NCI-H2196 (cell line): ENCODE measurements at regions not wholly inside any gene's neighbourhood (a gene's known extent, or its start where the extent isn't known, plus 50 kb on each side); places are given as distances from the start of the nearest gene placed in this dataset.
"Not testable (repeated sequence)": the region's sequence is repeated elsewhere in the genome, so short reads cannot be mapped to it uniquely, and the experiment has no call there.

Experiments used
- DNase-seq: peaks from one replicate; lab custom pipeline; 2025; ENCODE audit not compliant: unreplicated experiment; lab: John Stamatoyannopoulos, UW

DNA sequence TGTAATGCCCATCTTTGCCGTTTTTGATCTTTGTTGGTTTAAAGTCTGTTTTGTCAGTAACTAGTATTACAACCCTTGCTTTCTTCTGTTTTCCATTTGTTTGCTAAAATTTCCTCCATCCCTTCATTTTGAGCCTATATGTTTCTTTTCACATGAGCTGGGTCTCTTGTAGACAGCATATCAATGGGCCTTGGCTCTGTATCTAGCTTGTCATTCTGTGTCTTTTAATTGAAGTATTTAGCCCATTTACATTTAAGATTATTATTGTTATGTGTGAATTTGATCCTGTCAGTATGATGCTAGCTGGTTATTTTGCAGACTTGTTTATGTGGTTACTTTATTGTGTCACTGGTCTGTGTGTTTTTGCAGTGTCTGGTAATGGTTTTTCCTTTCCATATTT is 913.2 kb downstream of the TRHDE start:
- no peak for DNase-seq

DNA sequence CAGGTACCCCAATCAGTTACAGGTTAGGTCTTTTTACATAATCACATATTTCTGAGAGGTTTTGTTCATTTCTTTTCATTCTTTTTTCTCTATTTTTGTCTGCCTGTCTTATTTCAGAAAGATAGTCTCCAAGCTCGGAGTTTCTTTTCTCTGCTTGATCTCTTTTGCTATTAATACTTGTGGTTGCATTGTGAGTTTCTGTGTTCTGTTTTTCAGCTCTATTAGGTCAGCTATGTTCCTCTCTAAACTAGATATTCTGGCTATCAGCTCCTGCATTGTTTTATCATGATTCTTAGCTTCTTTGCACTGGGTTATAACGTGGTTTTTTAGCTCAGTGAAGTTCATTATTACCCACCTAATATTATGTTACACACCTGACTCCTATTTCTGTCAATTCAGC is 914.1 kb downstream of the TRHDE start:
- DNase-seq, result no peak

DNA sequence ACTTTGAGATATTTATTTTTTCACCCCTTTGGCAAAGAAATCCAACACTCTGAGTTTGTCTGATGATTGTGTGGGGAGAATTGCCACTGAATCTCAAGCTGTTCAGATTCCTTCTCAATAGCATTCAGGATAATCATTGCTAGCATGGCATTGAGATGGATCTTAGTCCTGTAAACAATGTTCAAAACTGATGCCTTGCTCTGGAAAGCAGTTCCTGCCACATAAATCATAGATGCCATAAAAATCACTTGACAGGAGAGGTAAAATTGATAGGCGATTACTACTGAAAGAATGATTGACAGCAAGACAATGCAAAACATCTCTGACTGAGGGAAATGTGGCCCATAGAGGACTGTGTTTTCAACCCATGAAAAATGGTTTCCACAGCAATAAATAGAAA is 915.6 kb downstream of the TRHDE start:
- no peak for DNase-seq

- DNase-seq, result no peak
Observed at GRCh38 chr12:73210548-73211204, 938.5 kb downstream of the TRHDE start.

DNA sequence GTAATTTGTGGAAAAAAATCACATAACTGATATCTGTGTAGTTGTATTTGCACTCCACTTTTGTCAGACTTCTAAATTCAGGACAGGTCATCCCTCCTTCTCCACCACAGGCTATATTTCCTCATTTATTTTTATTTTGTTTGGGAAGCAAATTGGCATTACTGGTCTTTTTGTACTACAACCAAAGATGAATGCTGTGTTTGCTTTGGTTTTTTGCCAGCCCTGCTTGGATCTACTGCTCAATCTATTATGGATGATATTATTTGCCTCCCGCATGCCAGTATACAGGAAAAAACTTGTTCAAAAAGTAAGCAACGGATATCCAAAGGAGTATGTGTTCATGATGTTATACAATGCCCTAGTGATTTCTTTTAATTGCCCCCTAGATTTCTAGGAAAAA is 948.8 kb downstream of the TRHDE start:
- DNase-seq, result no peak

GRCh38 chr12:73221398-73221797 is 949.2 kb downstream of the TRHDE start:
- DNase-seq, result no peak

- DNase-seq, result no peak
Observed at GRCh38 chr12:73221836-73222235, 949.7 kb downstream of the TRHDE start.

- no peak for DNase-seq
Observed at GRCh38 chr12:73225371-73225937, 953.3 kb downstream of the TRHDE start.

GRCh38 chr12:73225941-73226340 is 953.8 kb downstream of the TRHDE start:
- DNase-seq, result no peak

GRCh38 chr12:73226593-73226992 is 954.4 kb downstream of the TRHDE start:
- no peak for DNase-seq

GRCh38 chr12:73228828-73229227 is 956.7 kb downstream of the TRHDE start:
- DNase-seq, result not testable (repeated sequence)

DNA sequence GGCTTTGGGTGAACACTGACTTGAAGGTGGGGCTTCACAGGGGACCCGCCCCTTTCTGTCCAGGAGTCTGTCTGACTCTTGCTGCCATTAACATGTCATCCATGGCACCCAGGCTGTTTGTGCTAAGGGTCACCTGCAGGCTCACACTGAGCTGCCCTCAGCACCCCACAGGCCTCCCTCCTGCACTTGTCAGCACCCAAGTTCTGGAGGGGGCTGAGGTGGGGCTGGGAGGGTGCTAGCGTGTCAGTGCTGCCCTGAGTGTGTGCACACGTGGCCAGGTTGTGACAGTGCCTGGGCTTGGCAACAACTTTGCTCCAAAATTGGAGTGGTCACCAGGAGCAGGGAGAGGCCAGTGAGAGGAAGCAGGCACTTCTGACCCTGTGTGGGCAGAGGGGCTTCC is 963.2 kb downstream of the TRHDE start:
- no peak for DNase-seq

DNA sequence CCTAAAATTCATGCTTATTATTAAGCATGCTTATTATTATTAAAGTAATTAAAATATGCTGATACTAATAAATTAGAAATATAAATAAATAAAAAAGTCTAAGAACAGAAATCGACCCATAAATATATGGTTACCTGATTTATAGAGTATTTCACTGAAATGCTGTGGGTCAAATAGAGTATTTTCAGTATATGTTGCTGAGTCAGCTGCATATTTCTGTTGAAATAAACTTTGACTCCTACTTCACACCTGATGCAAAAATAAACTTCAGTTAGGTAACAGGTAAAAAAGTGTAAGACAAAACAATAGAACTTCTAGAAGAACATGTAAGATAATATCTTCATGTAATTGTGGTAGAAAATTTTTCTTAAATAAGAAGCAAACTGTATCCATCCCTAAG is 967.9 kb downstream of the TRHDE start:
- no peak for DNase-seq

DNA sequence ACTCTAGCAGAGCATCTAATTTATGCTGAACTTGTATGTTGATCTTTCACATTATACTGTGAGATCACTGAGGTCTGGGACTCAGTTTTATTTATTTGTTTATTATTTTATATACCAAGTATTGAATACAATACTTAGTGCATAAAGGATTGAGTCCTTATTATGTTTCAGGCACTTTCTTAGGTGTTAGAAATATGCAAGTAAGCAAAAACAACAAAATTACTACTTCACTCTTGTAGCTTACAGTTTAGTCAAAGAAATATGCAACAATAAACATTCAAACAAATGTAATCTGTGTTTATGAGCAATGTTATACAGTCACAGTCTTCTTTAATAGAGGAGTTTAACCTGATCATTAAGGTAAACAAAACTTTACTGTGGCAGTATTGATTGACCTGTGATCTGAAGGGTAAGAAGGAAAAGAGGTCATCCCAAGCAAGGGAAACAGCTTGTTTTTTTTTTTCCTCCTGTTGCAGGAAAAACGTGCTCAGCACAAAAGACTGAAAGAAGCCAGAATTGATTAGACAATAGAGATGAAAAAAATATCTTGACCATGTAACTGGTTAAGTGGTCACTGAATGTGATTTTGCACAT is 990.7 kb downstream of the TRHDE start:
- DNase-seq, result no peak

GRCh38 chr12:73266206-73266605 is 994.0 kb downstream of the TRHDE start:
- no peak for DNase-seq

DNA sequence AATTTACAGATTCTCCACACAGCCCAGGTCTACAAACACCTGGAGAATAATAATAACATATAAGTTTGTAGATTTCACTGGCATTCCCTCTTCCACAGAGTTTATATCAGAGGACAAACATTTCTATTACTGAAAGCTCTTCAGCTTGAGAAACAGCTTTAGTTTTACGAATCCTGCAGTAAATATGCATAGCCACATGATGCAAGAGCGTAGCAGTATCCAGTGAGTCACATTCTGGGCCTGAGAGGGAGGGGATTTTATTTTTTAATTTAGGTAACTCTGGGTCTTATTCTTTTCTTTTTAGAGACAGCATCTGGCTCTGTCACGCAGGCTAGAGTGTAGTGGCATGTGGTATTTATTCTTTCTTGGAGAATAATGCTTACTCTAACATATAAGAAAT is 1002.8 kb downstream of the TRHDE start:
- DNase-seq, result no peak

- DNase-seq, result no peak
Observed at GRCh38 chr12:73277971-73278370, 1005.8 kb downstream of the TRHDE start.

DNA sequence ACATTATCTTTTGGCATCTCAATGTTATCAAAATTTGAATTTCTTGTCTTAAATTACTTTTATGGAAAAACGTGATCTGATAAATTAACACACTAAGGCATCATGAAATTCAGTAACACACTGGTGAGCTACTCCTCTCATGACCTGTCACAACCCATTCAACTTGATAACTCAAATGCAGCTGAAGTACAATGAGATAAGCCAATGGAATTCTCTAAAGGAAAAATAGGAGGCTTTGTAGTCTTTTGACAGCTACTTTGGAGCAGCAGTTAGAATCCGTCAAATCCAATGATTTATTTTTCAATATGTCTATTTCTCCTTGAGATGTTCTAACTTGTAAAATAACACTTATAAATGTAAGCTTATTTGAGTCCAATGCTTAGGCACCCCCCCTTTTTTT is 1029.4 kb downstream of the TRHDE start:
- no peak for DNase-seq

DNA sequence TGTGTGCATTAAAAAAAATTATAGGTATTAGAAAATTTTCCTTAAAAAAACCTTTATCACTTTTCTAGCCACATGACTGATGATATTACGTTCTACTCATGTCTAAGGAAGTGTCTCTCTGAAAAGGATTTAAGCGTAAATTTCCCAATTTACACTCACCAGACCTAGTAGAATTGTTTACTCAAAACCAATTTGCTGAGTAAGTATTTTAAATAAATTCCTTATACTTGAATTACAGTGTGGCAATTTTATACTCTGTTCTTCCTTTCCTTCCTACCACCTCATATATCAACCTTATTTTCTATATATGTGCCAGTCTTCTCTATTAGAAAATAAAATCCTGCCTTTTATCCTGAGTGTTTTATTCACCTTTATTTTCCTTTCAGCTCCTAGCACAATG is 1035.1 kb downstream of the TRHDE start:
- no peak for DNase-seq

DNA sequence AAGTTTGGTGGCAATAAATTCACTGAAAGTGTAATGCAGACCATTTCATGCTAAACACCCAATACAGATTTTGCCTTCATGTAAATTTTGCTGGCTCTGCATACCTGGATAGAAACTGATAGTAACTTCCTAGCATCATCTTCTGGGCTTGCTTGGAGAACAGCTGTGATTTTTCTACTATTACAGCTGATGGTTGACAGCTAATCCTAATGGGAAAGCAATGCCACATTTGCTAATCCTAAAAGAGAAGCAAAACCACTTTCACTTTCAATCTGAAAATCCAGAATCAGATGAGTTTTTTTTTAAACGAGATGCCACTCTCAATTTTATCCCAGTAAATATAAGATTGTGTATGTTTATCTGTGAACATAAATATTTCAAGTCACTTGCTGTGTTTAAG is 1035.9 kb downstream of the TRHDE start:
- no peak for DNase-seq

DNA sequence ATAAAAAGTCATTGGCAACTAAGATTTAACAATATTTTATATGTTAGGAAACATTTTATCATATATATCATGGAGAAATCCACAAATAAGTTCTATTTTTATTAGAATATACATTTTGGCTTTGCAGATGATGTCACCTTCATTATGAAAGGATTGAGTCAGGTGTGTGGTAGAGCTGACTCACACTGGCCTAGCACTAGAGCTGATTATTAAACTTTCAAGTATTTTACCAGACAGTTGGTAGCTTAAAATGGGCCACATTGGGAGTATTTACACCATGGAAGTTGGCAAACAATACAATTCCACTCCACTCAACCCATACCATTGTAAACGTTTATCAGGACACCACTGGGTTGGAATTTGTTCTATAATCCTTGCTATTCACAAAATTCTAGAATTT is 1036.6 kb downstream of the TRHDE start:
- no peak for DNase-seq

GRCh38 chr12:73321319-73321718 is 1049.1 kb downstream of the TRHDE start:
- DNase-seq, result no peak

- DNase-seq, result no peak
Observed at GRCh38 chr12:73321776-73322175, 1049.6 kb downstream of the TRHDE start.
